PC-9 (cell line): ENCODE measurements at regions not wholly inside any gene's neighbourhood (a gene's known extent, or its start where the extent isn't known, plus 50 kb on each side); places are given as distances from the start of the nearest gene placed in this dataset.
"Not testable (repeated sequence)": the region's sequence is repeated elsewhere in the genome, so short reads cannot be mapped to it uniquely, and the experiment has no call there.

Experiments
- CTCF ChIP-seq: fragments of 200-600 bp; sonication (generic); conservative IDR thresholded peaks from 2 replicates; pipeline ENCODE4 v1.6.1; 2017; ENCODE audit warnings: mixed run types, antibody characterized with exemption, mild to moderate bottlenecking, moderate library complexity
- EZH2 ChIP-seq: fragments of 200-600 bp; sonication (generic); IDR thresholded peaks from 2 replicates; pipeline ENCODE4 v1.8.0; 2017; ENCODE audit warnings: antibody characterized with exemption, low read depth

- TF ChIP-seq CTCF, EZH2: not testable (repeated sequence)
Observed at GRCh38 chr2:111420074-111420473, 299.4 kb downstream of the BCL2L11 start.
